Neural progenitor cell (in vitro differentiated cells): ENCODE measurements at regions not wholly inside any gene's neighbourhood (a gene's known extent, or its start where the extent isn't known, plus 50 kb on each side); places are given as distances from the start of the nearest gene placed in this dataset.

Source experiments
- EZH2 ChIP-seq: fragments of 200-600 bp; sonication (generic); IDR thresholded peaks from 2 replicates; pipeline ENCODE4 v1.6.1; 2017; ENCODE audit warnings: antibody characterized with exemption, mild to moderate bottlenecking, moderate library complexity
- TF ChIP-seq, protein P1 (sequence below): fragments of 200-600 bp; sonication (generic); IDR thresholded peaks from 2 replicates; pipeline ENCODE4 v1.5.1; 2017; ENCODE audit warnings: antibody characterized with exemption, mild to moderate bottlenecking

DNA sequence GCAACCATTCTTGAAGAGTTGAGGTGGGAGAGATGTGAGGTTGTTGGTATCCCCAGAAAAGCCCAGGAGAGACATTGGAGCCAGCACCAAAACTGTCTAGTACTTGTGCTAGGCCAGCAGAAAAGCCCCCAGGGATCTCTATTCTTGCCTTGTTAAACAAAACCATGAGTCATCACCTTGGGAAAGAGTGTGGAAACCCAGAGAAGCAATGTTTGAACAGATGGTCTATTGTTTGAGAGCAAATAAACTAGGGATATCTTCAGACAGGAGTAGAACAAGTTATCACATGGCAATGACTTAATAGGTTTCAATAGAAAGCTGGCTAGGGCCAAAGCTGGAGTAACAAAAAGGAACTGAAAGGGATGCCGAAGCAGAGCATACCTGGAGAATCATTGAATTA is 195.7 kb upstream of the CASK start:
- TF ChIP-seq, protein P1, sequence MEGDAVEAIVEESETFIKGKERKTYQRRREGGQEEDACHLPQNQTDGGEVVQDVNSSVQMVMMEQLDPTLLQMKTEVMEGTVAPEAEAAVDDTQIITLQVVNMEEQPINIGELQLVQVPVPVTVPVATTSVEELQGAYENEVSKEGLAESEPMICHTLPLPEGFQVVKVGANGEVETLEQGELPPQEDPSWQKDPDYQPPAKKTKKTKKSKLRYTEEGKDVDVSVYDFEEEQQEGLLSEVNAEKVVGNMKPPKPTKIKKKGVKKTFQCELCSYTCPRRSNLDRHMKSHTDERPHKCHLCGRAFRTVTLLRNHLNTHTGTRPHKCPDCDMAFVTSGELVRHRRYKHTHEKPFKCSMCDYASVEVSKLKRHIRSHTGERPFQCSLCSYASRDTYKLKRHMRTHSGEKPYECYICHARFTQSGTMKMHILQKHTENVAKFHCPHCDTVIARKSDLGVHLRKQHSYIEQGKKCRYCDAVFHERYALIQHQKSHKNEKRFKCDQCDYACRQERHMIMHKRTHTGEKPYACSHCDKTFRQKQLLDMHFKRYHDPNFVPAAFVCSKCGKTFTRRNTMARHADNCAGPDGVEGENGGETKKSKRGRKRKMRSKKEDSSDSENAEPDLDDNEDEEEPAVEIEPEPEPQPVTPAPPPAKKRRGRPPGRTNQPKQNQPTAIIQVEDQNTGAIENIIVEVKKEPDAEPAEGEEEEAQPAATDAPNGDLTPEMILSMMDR: no peak
- TF ChIP-seq EZH2: no peak
